B cell (primary cell): ENCODE measurements at regions not wholly inside any gene's neighbourhood (a gene's known extent, or its start where the extent isn't known, plus 50 kb on each side); places are given as distances from the start of the nearest gene placed in this dataset.

ENCODE experiments used
- CTCF ChIP-seq: fragments of 200-600 bp; IDR thresholded peaks from one replicate; pipeline ENCODE4 v1.8.0; 2022; ENCODE audit warnings: antibody characterized with exemption, mild to moderate bottlenecking
- EZH2 ChIP-seq: IDR thresholded peaks from 2 replicates; pipeline ENCODE4 v1.6.1; 2012; ENCODE audit warnings: borderline replicate concordance, low read depth, mild to moderate bottlenecking, moderate library complexity, low read length; ENCODE audit not compliant: insufficient read depth, poor library complexity, severe bottlenecking

GRCh38 chr15:87345961-87346360 lies 910.6 kb downstream of the NTRK3 start:
- no peak for TF ChIP-seq CTCF
- no peak for TF ChIP-seq EZH2
